Mucosa of rectum (tissue), 2 donors: ENCODE measurements at regions not wholly inside any gene's neighbourhood (a gene's known extent, or its start where the extent isn't known, plus 50 kb on each side); places are given as distances from the start of the nearest gene placed in this dataset.

Experiments
- H3K27ac ChIP-seq, 2 donors: one replicate each; pipeline ENCODE4 v1.7.0; 2013; ENCODE audit warnings: inconsistent platforms in 2 of 2, low read depth in 2 of 2, low read length in 2 of 2
- H3K27me3 ChIP-seq, 2 donors: one replicate each; pipeline ENCODE4 v1.7.0; 2013; ENCODE audit warnings: low read length in 2 of 2; ENCODE audit not compliant: control insufficient read depth in 2 of 2, insufficient read depth in 2 of 2
- H3K36me3 ChIP-seq, 2 donors: one replicate each; pipeline ENCODE4 v1.7.0; 2013; ENCODE audit warnings: low read length in 2 of 2; ENCODE audit not compliant: control insufficient read depth in 2 of 2, insufficient read depth in 2 of 2
- H3K4me1 ChIP-seq, 2 donors: one replicate each; pipeline ENCODE4 v1.7.0; 2013; ENCODE audit warnings: low read length in 2 of 2, mild to moderate bottlenecking in 1 of 2; ENCODE audit not compliant: control insufficient read depth in 2 of 2, insufficient read depth in 2 of 2
- H3K4me3 ChIP-seq, 2 donors: one replicate each; pipeline ENCODE4 v1.7.0; 2013; ENCODE audit warnings: low read length in 2 of 2
- H3K9ac ChIP-seq, 2 donors: one replicate each; pipeline ENCODE4 v1.7.0; 2013; ENCODE audit warnings: low read length in 2 of 2, low read depth in 1 of 2, mild to moderate bottlenecking in 1 of 2
- H3K9me3 ChIP-seq, 2 donors: one replicate each; pipeline ENCODE4 v1.7.0; 2013; ENCODE audit warnings: low read length in 2 of 2; ENCODE audit not compliant: control insufficient read depth in 2 of 2
- donor health status: healthy.
- donor health status: Normal muscosa, but diverticular disease.

GRCh38 chr2:239566995-239567568 lies 166.3 kb upstream of the HDAC4 start:
- H3K36me3 ChIP-seq = no peaks in the 10 kb centered on the region
- H3K27ac ChIP-seq = no peak overlapping the region
- peaks cover 0 to 4% of the 10 kb centered on the region in 2 donors for H3K27me3 ChIP-seq
- no peak overlapping the region for H3K4me3 ChIP-seq
- H3K4me1 ChIP-seq = no peaks in the 10 kb centered on the region
- H3K9me3 ChIP-seq = no peaks in the 10 kb centered on the region
- H3K9ac ChIP-seq = no peak overlapping the region

GRCh38 chr2:239566162-239566994 lies 165.6 kb upstream of the HDAC4 start:
- Histone ChIP-seq H3K9ac (no peak overlapping the region), H3K27ac (no peak overlapping the region), H3K36me3 (no peaks in the 10 kb centered on the region), H3K4me1 (no peaks in the 10 kb centered on the region), H3K27me3 (peaks cover 0 to 4% of the 10 kb centered on the region in 2 donors), H3K4me3 (no peak overlapping the region), H3K9me3 (no peaks in the 10 kb centered on the region)

GRCh38 chr2:239564587-239564986 lies 163.8 kb upstream of the HDAC4 start:
- Histone ChIP-seq H3K9ac (no peak overlapping the region), H3K27ac (no peak overlapping the region), H3K27me3 (peaks cover 0 to 4% of the 10 kb centered on the region in 2 donors), H3K4me1 (no peaks in the 10 kb centered on the region), H3K9me3 (no peaks in the 10 kb centered on the region), H3K36me3 (no peaks in the 10 kb centered on the region), H3K4me3 (no peak overlapping the region)

GRCh38 chr2:239563561-239563960 lies 162.7 kb upstream of the HDAC4 start:
- Histone ChIP-seq H3K4me1 (no peaks in the 10 kb centered on the region), H3K36me3 (no peaks in the 10 kb centered on the region), H3K27ac (no peak overlapping the region), H3K9ac (no peak overlapping the region), H3K9me3 (no peaks in the 10 kb centered on the region), H3K4me3 (no peak overlapping the region), H3K27me3 (peaks cover 0 to 4% of the 10 kb centered on the region in 2 donors)

- Histone ChIP-seq H3K9me3 (no peaks in the 10 kb centered on the region), H3K27ac (no peak overlapping the region), H3K4me3 (no peak overlapping the region), H3K9ac (no peak overlapping the region), H3K4me1 (no peaks in the 10 kb centered on the region), H3K36me3 (no peaks in the 10 kb centered on the region), H3K27me3 (peaks cover 2 to 8% of the 10 kb centered on the region in 2 donors)
These were observed 160.7 kb upstream of the HDAC4 start for GRCh38 chr2:239561446-239562001.

- Histone ChIP-seq H3K27me3 (peaks cover 4 to 6% of the 10 kb centered on the region in 2 donors), H3K9ac (no peak overlapping the region), H3K9me3 (no peaks in the 10 kb centered on the region), H3K27ac (no peak overlapping the region), H3K4me3 (no peak overlapping the region), H3K36me3 (no peaks in the 10 kb centered on the region), H3K4me1 (no peaks in the 10 kb centered on the region)
These were observed 158.8 kb upstream of the HDAC4 start for GRCh38 chr2:239559417-239560261.

GRCh38 chr2:239558661-239559060 lies 157.8 kb upstream of the HDAC4 start:
- no peaks in the 10 kb centered on the region for H3K4me1 ChIP-seq
- H3K4me3 ChIP-seq = no peak overlapping the region
- H3K27ac ChIP-seq = no peak overlapping the region
- no peaks in the 10 kb centered on the region for H3K36me3 ChIP-seq
- no peaks in the 10 kb centered on the region for H3K9me3 ChIP-seq
- no peak overlapping the region for H3K9ac ChIP-seq
- H3K27me3 ChIP-seq = peaks cover 4 to 6% of the 10 kb centered on the region in 2 donors

- H3K4me3 ChIP-seq = no peak overlapping the region
- H3K36me3 ChIP-seq = no peaks in the 10 kb centered on the region
- H3K9me3 ChIP-seq = no peaks in the 10 kb centered on the region
- no peak overlapping the region for H3K27ac ChIP-seq
- H3K9ac ChIP-seq = no peak overlapping the region
- peaks cover 4 to 8% of the 10 kb centered on the region in 2 donors for H3K27me3 ChIP-seq
- no peaks in the 10 kb centered on the region for H3K4me1 ChIP-seq
These were observed 156.7 kb upstream of the HDAC4 start for GRCh38 chr2:239557516-239557915.

GRCh38 chr2:239555571-239555905 lies 154.7 kb upstream of the HDAC4 start:
- peaks cover 4 to 8% of the 10 kb centered on the region in 2 donors for H3K27me3 ChIP-seq
- no peaks in the 10 kb centered on the region for H3K36me3 ChIP-seq
- H3K9me3 ChIP-seq = no peaks in the 10 kb centered on the region
- H3K4me1 ChIP-seq = no peaks in the 10 kb centered on the region
- no peak overlapping the region for H3K27ac ChIP-seq
- H3K9ac ChIP-seq = no peak overlapping the region
- no peak overlapping the region for H3K4me3 ChIP-seq
